ENCODE measurements at regions not wholly inside any gene's neighbourhood (a gene's known extent, or its start where the extent isn't known, plus 50 kb on each side); places are given as distances from the start of the nearest gene placed in this dataset.
"Not testable (repeated sequence)": the region's sequence is repeated elsewhere in the genome, so short reads cannot be mapped to it uniquely, and the experiment has no call there.

GRCh38 chr15:44846156-44846555 lies 109.8 kb downstream of the TRIM69 start:
- TF ChIP-seq, protein P1, sequence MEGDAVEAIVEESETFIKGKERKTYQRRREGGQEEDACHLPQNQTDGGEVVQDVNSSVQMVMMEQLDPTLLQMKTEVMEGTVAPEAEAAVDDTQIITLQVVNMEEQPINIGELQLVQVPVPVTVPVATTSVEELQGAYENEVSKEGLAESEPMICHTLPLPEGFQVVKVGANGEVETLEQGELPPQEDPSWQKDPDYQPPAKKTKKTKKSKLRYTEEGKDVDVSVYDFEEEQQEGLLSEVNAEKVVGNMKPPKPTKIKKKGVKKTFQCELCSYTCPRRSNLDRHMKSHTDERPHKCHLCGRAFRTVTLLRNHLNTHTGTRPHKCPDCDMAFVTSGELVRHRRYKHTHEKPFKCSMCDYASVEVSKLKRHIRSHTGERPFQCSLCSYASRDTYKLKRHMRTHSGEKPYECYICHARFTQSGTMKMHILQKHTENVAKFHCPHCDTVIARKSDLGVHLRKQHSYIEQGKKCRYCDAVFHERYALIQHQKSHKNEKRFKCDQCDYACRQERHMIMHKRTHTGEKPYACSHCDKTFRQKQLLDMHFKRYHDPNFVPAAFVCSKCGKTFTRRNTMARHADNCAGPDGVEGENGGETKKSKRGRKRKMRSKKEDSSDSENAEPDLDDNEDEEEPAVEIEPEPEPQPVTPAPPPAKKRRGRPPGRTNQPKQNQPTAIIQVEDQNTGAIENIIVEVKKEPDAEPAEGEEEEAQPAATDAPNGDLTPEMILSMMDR (conservative IDR thresholded peaks at IDR 0.05; ENCODE audit: low read depth, low read length): not testable (repeated sequence)
- TF ChIP-seq EZH2 (IDR thresholded peaks at IDR 0.05; ENCODE audit: low read length, unreplicated experiment): not testable (repeated sequence)

All from PC-3 (cell line).